PC-3 (cell line): ENCODE measurements at regions not wholly inside any gene's neighbourhood (a gene's known extent, or its start where the extent isn't known, plus 50 kb on each side); places are given as distances from the start of the nearest gene placed in this dataset.
"Not testable (repeated sequence)": the region's sequence is repeated elsewhere in the genome, so short reads cannot be mapped to it uniquely, and the experiment has no call there.

ENCODE experiments used
- ATAC-seq: fragments of 200-7000 bp; cut with Tn5 transposase; 2 replicates; pipeline ENCODE4 v1.9.1; 2020; ENCODE audit warnings: mild to moderate bottlenecking, moderate library complexity
- BruUV-seq: library from RNA; stranded (reverse); fragments of 400-500 nt; replicated peaks from 2 replicates; lab custom pipeline; 2021; lab: Mats Ljungman, UMichigan
- CTCF ChIA-PET: fragments of 300-600 bp; sonication (Branson Sonifier 250); formaldehyde crosslinking; loops from one replicate; lab custom pipeline; 2022; ENCODE audit warnings: antibody characterized with exemption; lab: Charles Lee
- POLR2A ChIA-PET: fragments of 300-600 bp; sonication (Branson Sonifier 250); formaldehyde crosslinking; loops from one replicate; lab custom pipeline; 2022; ENCODE audit warnings: antibody characterized with exemption; ENCODE audit not compliant: unreplicated experiment; lab: Charles Lee
- DNase-seq: peaks from one replicate; pipeline ENCODE4 v3.0.0-alpha.2; 2015
- H2AFZ ChIP-seq: fragments of 300-600 bp; sonication (generic); 2 replicates; pipeline ENCODE4 v1.6.0; 2016; ENCODE audit warnings: antibody characterized with exemption, low read length
- H3F3A ChIP-seq: fragments of 300-600 bp; sonication (generic); one replicate; pipeline ENCODE4 v1.6.0; 2017; ENCODE audit warnings: antibody characterized with exemption, low read length, control low read depth, mild to moderate bottlenecking; ENCODE audit not compliant: unreplicated experiment
- H3K27ac ChIP-seq: fragments of 300-600 bp; sonication (generic); 2 replicates; pipeline ENCODE4 v1.5.1; 2016; ENCODE audit warnings: mild to moderate bottlenecking, low read length
- H3K27me3 ChIP-seq: fragments of 300-600 bp; sonication (generic); 2 replicates; pipeline ENCODE4 v1.6.1; 2016; ENCODE audit warnings: low read length, mixed read lengths
- H3K36me3 ChIP-seq: fragments of 300-600 bp; sonication (generic); 2 replicates; pipeline ENCODE4 v1.6.1; 2016; ENCODE audit warnings: low read depth, mixed run types, low read length, mixed read lengths
- H3K4me1 ChIP-seq: fragments of 300-600 bp; sonication (generic); 2 replicates; pipeline ENCODE4 v1.5.1; 2016; ENCODE audit warnings: low read length; ENCODE audit not compliant: insufficient read depth
- H3K4me2 ChIP-seq: fragments of 300-600 bp; sonication (generic); 2 replicates; pipeline ENCODE4 v1.6.0; 2016; ENCODE audit warnings: low read length
- H3K4me3 ChIP-seq: fragments of 300-600 bp; sonication (generic); 2 replicates; pipeline ENCODE4 v1.5.1; 2016; ENCODE audit warnings: mild to moderate bottlenecking, low read length, mixed read lengths
- H3K79me2 ChIP-seq: fragments of 300-600 bp; sonication (generic); 2 replicates; pipeline ENCODE4 v1.6.1; 2017; ENCODE audit warnings: low read length, mixed read lengths
- H3K9ac ChIP-seq: fragments of 300-600 bp; sonication (generic); 2 replicates; pipeline ENCODE4 v1.6.0; 2016; ENCODE audit warnings: mild to moderate bottlenecking, low read length
- H3K9me2 ChIP-seq: fragments of 300-600 bp; sonication (generic); replicated peaks from 2 replicates; pipeline ENCODE4 v1.6.1; 2016; ENCODE audit warnings: mixed run types, low read length, mixed read lengths
- H3K9me3 ChIP-seq: fragments of 300-600 bp; sonication (generic); 2 replicates; pipeline ENCODE4 v1.6.1; 2016; ENCODE audit warnings: low read length, mixed read lengths
- H4K20me1 ChIP-seq: fragments of 300-600 bp; sonication (generic); 2 replicates; pipeline ENCODE4 v1.6.1; 2016; ENCODE audit warnings: low read length, mixed read lengths
- CTCF ChIP-seq: fragments of 300-600 bp; sonication (generic); conservative IDR thresholded peaks from 2 replicates; pipeline ENCODE4 v1.5.1; 2017; ENCODE audit warnings: antibody characterized with exemption, low read depth, mild to moderate bottlenecking, low read length
- EZH2 ChIP-seq: fragments of 300-600 bp; sonication (generic); IDR thresholded peaks from one replicate; pipeline ENCODE4 v1.6.1; 2017; ENCODE audit warnings: antibody characterized with exemption, mild to moderate bottlenecking, low read length; ENCODE audit not compliant: unreplicated experiment
- EZH2phosphoT487 ChIP-seq: fragments of 300-600 bp; sonication (generic); IDR thresholded peaks from 2 replicates; pipeline ENCODE4 v1.6.1; 2018; ENCODE audit warnings: mild to moderate bottlenecking, antibody characterized with exemption, low read length, borderline replicate concordance
- intact Hi-C: fragments of 100-400 bp; cut with micrococcal nuclease; formaldehyde crosslinking; loops from 2 replicates; pipeline ENCODE4 v1.9.0; 2023

GRCh38 chr3:144502402-144502801 is 530.8 kb downstream of the DIPK2A start:
- ChIA-PET POLR2A (no interaction called here), CTCF (no interaction called here)
- Histone ChIP-seq H3K4me3 (no peak overlapping the region), H3K27ac (no peak overlapping the region), H3K9me3 (no peaks in the 10 kb centered on the region), H3K9ac (no peak overlapping the region), H3K27me3 (no peaks in the 10 kb centered on the region), H3K4me1 (no peaks in the 10 kb centered on the region), H3K36me3 (no peaks in the 10 kb centered on the region), H2AFZ (no peak overlapping the region), H4K20me1 (no peaks in the 10 kb centered on the region), H3K4me2 (no peak overlapping the region), H3K79me2 (no peaks in the 10 kb centered on the region), H3K9me2 (no peaks in the 10 kb centered on the region), H3F3A (no peaks in the 10 kb centered on the region)
- DNase-seq (no peak), ATAC-seq (no peak)
- TF ChIP-seq CTCF (no peak), EZH2phosphoT487 (no peak), EZH2 (no peak)
- no TSS peak for BruUV-seq
- intact Hi-C loops: no loop called here

GRCh38 chr3:144506375-144506774 is 534.8 kb downstream of the DIPK2A start:
- H4K20me1 ChIP-seq, CTCF ChIA-PET, H3K27me3 ChIP-seq, H3K36me3 ChIP-seq, H3K4me2 ChIP-seq, H3K9me3 ChIP-seq, H3K79me2 ChIP-seq, H2AFZ ChIP-seq, H3F3A ChIP-seq, BruUV-seq, ATAC-seq, intact Hi-C loops, H3K9ac ChIP-seq, POLR2A ChIA-PET, DNase-seq, H3K9me2 ChIP-seq, H3K27ac ChIP-seq, H3K4me1 ChIP-seq, H3K4me3 ChIP-seq: not testable (repeated sequence)

GRCh38 chr3:144511346-144511745 is 539.7 kb downstream of the DIPK2A start:
- Histone ChIP-seq H3K4me2 (no peak overlapping the region), H3K9me3 (no peaks in the 10 kb centered on the region), H3K36me3 (no peaks in the 10 kb centered on the region), H3F3A (no peaks in the 10 kb centered on the region), H3K27ac (no peak overlapping the region), H3K9me2 (no peaks in the 10 kb centered on the region), H3K27me3 (no peaks in the 10 kb centered on the region), H3K9ac (no peak overlapping the region), H3K79me2 (no peaks in the 10 kb centered on the region), H2AFZ (no peak overlapping the region), H4K20me1 (no peaks in the 10 kb centered on the region), H3K4me1 (no peaks in the 10 kb centered on the region), H3K4me3 (no peak overlapping the region)
- intact Hi-C loops: no loop called here
- BruUV-seq: no TSS peak
- DNase-seq: no peak
- ChIA-PET CTCF (no interaction called here), POLR2A (no interaction called here)
- TF ChIP-seq EZH2 (no peak), CTCF (no peak), EZH2phosphoT487 (no peak)
- ATAC-seq: no peak
